Keratinocyte (primary cell): ENCODE measurements at regions not wholly inside any gene's neighbourhood (a gene's known extent, or its start where the extent isn't known, plus 50 kb on each side); places are given as distances from the start of the nearest gene placed in this dataset.

Experiments
- DNase-seq: peaks from one replicate; pipeline ENCODE4 v3.0.0-alpha.2; 2011; ENCODE audit warnings: low read depth, missing footprints, low spot score
- FAIRE-seq: peaks from 2 replicates; lab custom pipeline; 2011; peaks lifted over from hg19 to GRCh38; lab: Jason Lieb, UNC
- H2AFZ ChIP-seq: 2 replicates; pipeline ENCODE4 v1.6.0; 2012; ENCODE audit warnings: low read length, control low read depth, inconsistent platforms; ENCODE audit not compliant: control insufficient read depth
- H3K27ac ChIP-seq: 2 replicates; pipeline ENCODE4 v1.5.1; 2011; ENCODE audit warnings: low read length; ENCODE audit not compliant: control insufficient read depth, insufficient read depth
- H3K27me3 ChIP-seq: 3 replicates; pipeline ENCODE4 v1.6.0; 2011; ENCODE audit warnings: low read length; ENCODE audit not compliant: control insufficient read depth, insufficient read depth; ENCODE audit errors: extremely low read depth
- H3K36me3 ChIP-seq, 2 experiments: 2 replicates in 1 of 2; 3 replicates in 1 of 2; pipeline ENCODE4 v1.5.1; 2011; ENCODE audit warnings: low read length in 2 of 2, mild to moderate bottlenecking in 1 of 2; ENCODE audit not compliant: control insufficient read depth in 2 of 2, insufficient read depth in 2 of 2; ENCODE audit errors: extremely low read depth in 1 of 2
- H3K4me1 ChIP-seq: 3 replicates; pipeline ENCODE4 v1.5.1; 2011; ENCODE audit warnings: low read length; ENCODE audit not compliant: control insufficient read depth, insufficient read depth; ENCODE audit errors: extremely low read depth
- H3K4me2 ChIP-seq: 3 replicates; pipeline ENCODE4 v1.6.0; 2011; ENCODE audit warnings: low read depth, low read length; ENCODE audit not compliant: control insufficient read depth, insufficient read depth; ENCODE audit errors: extremely low read depth
- H3K4me3 ChIP-seq, 3 experiments: fragments of 200-600 bp in 1 of 3; sonication (generic) in 1 of 3; 2 replicates in 2 of 3; 3 replicates in 1 of 3; pipeline ENCODE4 v1.5.1; 2011 to 2016; ENCODE audit warnings: low read length in 3 of 3, mild to moderate bottlenecking in 3 of 3, control low read depth in 2 of 3, inconsistent platforms in 1 of 3, low read depth in 1 of 3, mixed read lengths in 1 of 3, mixed run types in 1 of 3, moderate library complexity in 1 of 3; ENCODE audit not compliant: control insufficient read depth in 2 of 3, insufficient read depth in 2 of 3; ENCODE audit errors: extremely low read depth in 1 of 3
- H3K79me2 ChIP-seq: 2 replicates; pipeline ENCODE4 v1.6.0; 2012; ENCODE audit warnings: low read length; ENCODE audit not compliant: control insufficient read depth, insufficient read depth
- H3K9ac ChIP-seq: 3 replicates; pipeline ENCODE4 v1.6.0; 2011; ENCODE audit warnings: low read length; ENCODE audit not compliant: control insufficient read depth, insufficient read depth; ENCODE audit errors: extremely low read depth
- H3K9me1 ChIP-seq: 3 replicates; pipeline ENCODE4 v1.6.0; 2011; ENCODE audit warnings: low read length; ENCODE audit not compliant: control insufficient read depth, insufficient read depth; ENCODE audit errors: extremely low read depth
- H3K9me3 ChIP-seq: 2 replicates; pipeline ENCODE4 v1.5.1; 2012; ENCODE audit warnings: low read depth, low read length; ENCODE audit not compliant: control insufficient read depth
- H4K20me1 ChIP-seq: 3 replicates; pipeline ENCODE4 v1.6.0; 2011; ENCODE audit warnings: low read length; ENCODE audit not compliant: control insufficient read depth, insufficient read depth; ENCODE audit errors: extremely low read depth
- CTCF ChIP-seq, 3 experiments: IDR thresholded peaks in 1 of 3; conservative IDR thresholded peaks in 1 of 3; optimal IDR thresholded peaks in 1 of 3; 2 replicates in 2 of 3; 3 replicates in 1 of 3; pipeline versions ENCODE3 to v1.5.1; 2011; ENCODE audit warnings: low read length in 3 of 3, mild to moderate bottlenecking in 3 of 3, moderate library complexity in 2 of 3, control low read depth in 1 of 3, inconsistent platforms in 1 of 3; ENCODE audit not compliant: insufficient read depth in 2 of 3; ENCODE audit errors: extremely low read depth in 1 of 3
- EZH2 ChIP-seq: IDR thresholded peaks from one replicate; pipeline ENCODE4 v1.6.1; 2012; ENCODE audit warnings: inconsistent platforms, mild to moderate bottlenecking, low read length, moderate library complexity
- dilution Hi-C: fragments of 300-500 bp; cut with MboI; formaldehyde crosslinking; loops from one replicate; pipeline ENCODE4 v1.7.0; 2020; ENCODE audit warnings: low sequenced_read_pairs; ENCODE audit not compliant: extremely low pct_ligation_motif_present

- no peaks in the 10 kb centered on the region for H3K27me3 ChIP-seq
- no peak overlapping the region for H2AFZ ChIP-seq
- no peaks in the 10 kb centered on the region for H3K79me2 ChIP-seq
- H3K36me3 ChIP-seq, result no peaks in the 10 kb centered on the region
- dilution Hi-C loops, result no loop called here
- TF ChIP-seq EZH2 (no peak), CTCF (optimal IDR thresholded peaks at IDR 0.05 in 1 of 3, IDR thresholded peaks at IDR 0.05 in 1 of 3, conservative IDR thresholded peaks at IDR 0.05 in 1 of 3; ENCODE audit: extremely low read depth in 1 of 3, insufficient read depth in 2 of 3, low read length in 3 of 3) (no peak)
- no peaks in the 10 kb centered on the region for H3K9me1 ChIP-seq
- no peak overlapping the region for H3K4me2 ChIP-seq
- no peak overlapping the region for H3K4me3 ChIP-seq
- H3K4me1 ChIP-seq, result no peaks in the 10 kb centered on the region
- no peaks in the 10 kb centered on the region for H3K9me3 ChIP-seq
- H3K9ac ChIP-seq, result no peak overlapping the region
- no peak overlapping the region for H3K27ac ChIP-seq
- no peak for FAIRE-seq
- no peaks in the 10 kb centered on the region for H4K20me1 ChIP-seq
- no peak for DNase-seq
Measured at GRCh38 chrX:40391662-40392061, 189.1 kb upstream of the ATP6AP2 start.

DNA sequence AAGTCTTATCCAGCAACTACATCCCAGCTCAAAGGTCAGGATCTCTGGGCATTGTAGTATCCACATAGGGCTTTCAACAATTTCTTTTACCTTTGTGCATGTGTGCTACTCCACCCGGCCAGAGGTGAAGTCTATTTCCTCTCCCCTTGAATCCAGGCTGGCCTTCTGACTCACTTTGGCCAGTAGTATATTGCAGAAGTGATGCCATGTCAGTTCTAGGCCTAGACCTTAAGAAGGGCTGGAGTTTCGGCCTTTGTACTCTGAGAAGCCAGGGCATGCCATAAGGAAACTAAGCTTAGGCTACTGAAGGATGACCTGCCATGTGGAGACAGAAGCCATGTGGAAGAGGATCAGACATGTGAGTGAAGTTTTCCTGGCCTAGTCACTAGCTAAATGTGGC lies 191.2 kb upstream of the ATP6AP2 start:
- no peak overlapping the region for H2AFZ ChIP-seq
- H3K9ac ChIP-seq, result no peak overlapping the region
- dilution Hi-C loops, result no loop called here
- no peak overlapping the region for H3K4me3 ChIP-seq
- no peaks in the 10 kb centered on the region for H3K36me3 ChIP-seq
- H3K79me2 ChIP-seq, result no peaks in the 10 kb centered on the region
- no peaks in the 10 kb centered on the region for H3K4me1 ChIP-seq
- TF ChIP-seq CTCF (optimal IDR thresholded peaks at IDR 0.05 in 1 of 3, IDR thresholded peaks at IDR 0.05 in 1 of 3, conservative IDR thresholded peaks at IDR 0.05 in 1 of 3; ENCODE audit: extremely low read depth in 1 of 3, insufficient read depth in 2 of 3, low read length in 3 of 3) (no peak), EZH2 (no peak)
- no peak overlapping the region for H3K4me2 ChIP-seq
- H3K27ac ChIP-seq, result no peak overlapping the region
- no peaks in the 10 kb centered on the region for H3K9me1 ChIP-seq
- no peaks in the 10 kb centered on the region for H4K20me1 ChIP-seq
- no peak for DNase-seq
- H3K9me3 ChIP-seq, result no peaks in the 10 kb centered on the region
- H3K27me3 ChIP-seq, result no peaks in the 10 kb centered on the region
- no peak for FAIRE-seq
